ENCODE measurements at regions not wholly inside any gene's neighbourhood (a gene's known extent, or its start where the extent isn't known, plus 50 kb on each side); places are given as distances from the start of the nearest gene placed in this dataset.

GRCh38 chr7:131859147-131859821 lies 302.9 kb upstream of the PODXL start (continued):
- TF ChIP-seq, protein P1, sequence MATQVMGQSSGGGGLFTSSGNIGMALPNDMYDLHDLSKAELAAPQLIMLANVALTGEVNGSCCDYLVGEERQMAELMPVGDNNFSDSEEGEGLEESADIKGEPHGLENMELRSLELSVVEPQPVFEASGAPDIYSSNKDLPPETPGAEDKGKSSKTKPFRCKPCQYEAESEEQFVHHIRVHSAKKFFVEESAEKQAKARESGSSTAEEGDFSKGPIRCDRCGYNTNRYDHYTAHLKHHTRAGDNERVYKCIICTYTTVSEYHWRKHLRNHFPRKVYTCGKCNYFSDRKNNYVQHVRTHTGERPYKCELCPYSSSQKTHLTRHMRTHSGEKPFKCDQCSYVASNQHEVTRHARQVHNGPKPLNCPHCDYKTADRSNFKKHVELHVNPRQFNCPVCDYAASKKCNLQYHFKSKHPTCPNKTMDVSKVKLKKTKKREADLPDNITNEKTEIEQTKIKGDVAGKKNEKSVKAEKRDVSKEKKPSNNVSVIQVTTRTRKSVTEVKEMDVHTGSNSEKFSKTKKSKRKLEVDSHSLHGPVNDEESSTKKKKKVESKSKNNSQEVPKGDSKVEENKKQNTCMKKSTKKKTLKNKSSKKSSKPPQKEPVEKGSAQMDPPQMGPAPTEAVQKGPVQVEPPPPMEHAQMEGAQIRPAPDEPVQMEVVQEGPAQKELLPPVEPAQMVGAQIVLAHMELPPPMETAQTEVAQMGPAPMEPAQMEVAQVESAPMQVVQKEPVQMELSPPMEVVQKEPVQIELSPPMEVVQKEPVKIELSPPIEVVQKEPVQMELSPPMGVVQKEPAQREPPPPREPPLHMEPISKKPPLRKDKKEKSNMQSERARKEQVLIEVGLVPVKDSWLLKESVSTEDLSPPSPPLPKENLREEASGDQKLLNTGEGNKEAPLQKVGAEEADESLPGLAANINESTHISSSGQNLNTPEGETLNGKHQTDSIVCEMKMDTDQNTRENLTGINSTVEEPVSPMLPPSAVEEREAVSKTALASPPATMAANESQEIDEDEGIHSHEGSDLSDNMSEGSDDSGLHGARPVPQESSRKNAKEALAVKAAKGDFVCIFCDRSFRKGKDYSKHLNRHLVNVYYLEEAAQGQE (IDR thresholded peaks at IDR 0.05; ENCODE audit: low read depth, low read length): peak; percentile 70; the same call in 1 of the 2 replicates
- TF ChIP-seq SIN3A (IDR thresholded peaks at IDR 0.05; ENCODE audit: borderline replicate concordance, low read depth, low read length) (no peak), NRF1 (IDR thresholded peaks at IDR 0.05; ENCODE audit: low read depth, low read length) (no peak), RCOR1 (IDR thresholded peaks at IDR 0.05; ENCODE audit: low read length) (peak; percentile 42; the same call in 1 of the 2 replicates), RFX5 (IDR thresholded peaks at IDR 0.05; ENCODE audit: low read length) (no peak), ELF1 (IDR thresholded peaks at IDR 0.05) (no peak), SMC3 (IDR thresholded peaks at IDR 0.05; ENCODE audit: low read depth, low read length) (peak; percentile 86), EZH2phosphoT487 (IDR thresholded peaks at IDR 0.05; ENCODE audit: borderline replicate concordance, low read depth) (no peak), POLR2AphosphoS5 (IDR thresholded peaks at IDR 0.05; ENCODE audit: low read depth, low read length) (no peak; the same call in 1 of the 2 replicates), FOSL2 (IDR thresholded peaks at IDR 0.05; ENCODE audit: borderline replicate concordance, low read depth) (peak; percentile 69), IRF3 (IDR thresholded peaks at IDR 0.05; ENCODE audit: low read depth, low read length) (no peak), FOXM1 (IDR thresholded peaks at IDR 0.05; ENCODE audit: low read depth) (no peak), MEF2A (IDR thresholded peaks at IDR 0.05; ENCODE audit: borderline replicate concordance, low read depth) (no peak), GABPA (IDR thresholded peaks at IDR 0.05; ENCODE audit: low read depth) (no peak), EP300 (IDR thresholded peaks at IDR 0.05; ENCODE audit: borderline replicate concordance in 1 of 2, low read depth in 1 of 2, low read length in 1 of 2) (no peak)
- TF ChIP-seq, protein P2, sequence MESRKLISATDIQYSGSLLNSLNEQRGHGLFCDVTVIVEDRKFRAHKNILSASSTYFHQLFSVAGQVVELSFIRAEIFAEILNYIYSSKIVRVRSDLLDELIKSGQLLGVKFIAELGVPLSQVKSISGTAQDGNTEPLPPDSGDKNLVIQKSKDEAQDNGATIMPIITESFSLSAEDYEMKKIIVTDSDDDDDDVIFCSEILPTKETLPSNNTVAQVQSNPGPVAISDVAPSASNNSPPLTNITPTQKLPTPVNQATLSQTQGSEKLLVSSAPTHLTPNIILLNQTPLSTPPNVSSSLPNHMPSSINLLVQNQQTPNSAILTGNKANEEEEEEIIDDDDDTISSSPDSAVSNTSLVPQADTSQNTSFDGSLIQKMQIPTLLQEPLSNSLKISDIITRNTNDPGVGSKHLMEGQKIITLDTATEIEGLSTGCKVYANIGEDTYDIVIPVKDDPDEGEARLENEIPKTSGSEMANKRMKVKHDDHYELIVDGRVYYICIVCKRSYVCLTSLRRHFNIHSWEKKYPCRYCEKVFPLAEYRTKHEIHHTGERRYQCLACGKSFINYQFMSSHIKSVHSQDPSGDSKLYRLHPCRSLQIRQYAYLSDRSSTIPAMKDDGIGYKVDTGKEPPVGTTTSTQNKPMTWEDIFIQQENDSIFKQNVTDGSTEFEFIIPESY (IDR thresholded peaks at IDR 0.05; ENCODE audit: borderline replicate concordance, low read depth): no peak
- TF ChIP-seq, protein P3, sequence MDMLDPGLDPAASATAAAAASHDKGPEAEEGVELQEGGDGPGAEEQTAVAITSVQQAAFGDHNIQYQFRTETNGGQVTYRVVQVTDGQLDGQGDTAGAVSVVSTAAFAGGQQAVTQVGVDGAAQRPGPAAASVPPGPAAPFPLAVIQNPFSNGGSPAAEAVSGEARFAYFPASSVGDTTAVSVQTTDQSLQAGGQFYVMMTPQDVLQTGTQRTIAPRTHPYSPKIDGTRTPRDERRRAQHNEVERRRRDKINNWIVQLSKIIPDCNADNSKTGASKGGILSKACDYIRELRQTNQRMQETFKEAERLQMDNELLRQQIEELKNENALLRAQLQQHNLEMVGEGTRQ (IDR thresholded peaks at IDR 0.05; ENCODE audit: borderline replicate concordance, low read depth, low read length): no peak; the same call in 1 of the 2 replicates
- TF ChIP-seq, protein P4, sequence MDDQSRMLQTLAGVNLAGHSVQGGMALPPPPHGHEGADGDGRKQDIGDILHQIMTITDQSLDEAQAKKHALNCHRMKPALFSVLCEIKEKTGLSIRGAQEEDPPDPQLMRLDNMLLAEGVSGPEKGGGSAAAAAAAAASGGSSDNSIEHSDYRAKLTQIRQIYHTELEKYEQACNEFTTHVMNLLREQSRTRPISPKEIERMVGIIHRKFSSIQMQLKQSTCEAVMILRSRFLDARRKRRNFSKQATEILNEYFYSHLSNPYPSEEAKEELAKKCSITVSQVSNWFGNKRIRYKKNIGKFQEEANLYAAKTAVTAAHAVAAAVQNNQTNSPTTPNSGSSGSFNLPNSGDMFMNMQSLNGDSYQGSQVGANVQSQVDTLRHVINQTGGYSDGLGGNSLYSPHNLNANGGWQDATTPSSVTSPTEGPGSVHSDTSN (IDR thresholded peaks at IDR 0.05): peak; percentile 59

Data from SK-N-SH (cell line).